ENCODE measurements at regions not wholly inside any gene's neighbourhood (a gene's known extent, or its start where the extent isn't known, plus 50 kb on each side); places are given as distances from the start of the nearest gene placed in this dataset.
A peak's percentile ranks its signal among the peaks of the same experiment; 100 is the strongest.
"Not testable (repeated sequence)": the region's sequence is repeated elsewhere in the genome, so short reads cannot be mapped to it uniquely, and the experiment has no call there.

DNA sequence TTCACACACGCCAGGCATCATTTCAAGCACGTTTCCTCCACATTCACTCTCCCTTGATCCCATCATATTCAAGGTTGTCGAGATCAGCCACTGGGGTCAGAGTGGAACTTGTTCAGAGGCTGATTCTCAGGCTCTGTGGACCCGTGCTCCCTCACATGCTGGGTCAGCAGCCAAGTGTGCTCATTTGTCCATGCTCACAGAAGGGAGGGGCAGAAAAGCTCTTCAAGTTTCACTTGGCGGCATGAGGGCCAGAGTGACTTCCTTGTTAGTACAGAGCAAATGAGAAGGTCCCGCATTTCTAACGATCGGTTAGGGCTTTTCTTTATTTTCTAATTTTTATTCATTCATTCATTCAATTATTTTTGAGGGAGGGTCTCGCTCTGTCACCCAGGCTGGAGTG is 82.2 kb downstream of the EBLN1 start:
- Histone ChIP-seq H3K79me2 (ENCODE audit: insufficient read depth, low read length) (no peaks in the 10 kb centered on the region), H3K4me2 (ENCODE audit: low read length) (no peak overlapping the region), H3K9ac (ENCODE audit: low read length) (no peak overlapping the region), H3F3A (ENCODE audit: insufficient read depth, low read length) (no peaks in the 10 kb centered on the region), H2AFZ (ENCODE audit: low read length) (no peak overlapping the region), H3K4me1 (ENCODE audit: insufficient read depth, low read length, severe bottlenecking) (peaks cover 19% of the 10 kb centered on the region), H3K4me3 (ENCODE audit: low read depth, low read length, poor library complexity, severe bottlenecking) (no peak overlapping the region), H3K9me3 (ENCODE audit: low read length) (no peaks in the 10 kb centered on the region), H3K27ac (ENCODE audit: low read depth, low read length, poor library complexity, severe bottlenecking) (no peak overlapping the region), H3K9me2 (ENCODE audit: low read depth, low read length) (no peaks in the 10 kb centered on the region), H4K20me1 (ENCODE audit: insufficient read depth, low read length) (no peaks in the 10 kb centered on the region), H3K27me3 (ENCODE audit: insufficient read depth, low read length) (no peaks in the 10 kb centered on the region), H3K36me3 (ENCODE audit: insufficient read depth, low read length) (no peaks in the 10 kb centered on the region)
- TF ChIP-seq EZH2 (IDR thresholded peaks at IDR 0.05; ENCODE audit: borderline replicate concordance, low read length) = no peak
- TF ChIP-seq, protein P1, sequence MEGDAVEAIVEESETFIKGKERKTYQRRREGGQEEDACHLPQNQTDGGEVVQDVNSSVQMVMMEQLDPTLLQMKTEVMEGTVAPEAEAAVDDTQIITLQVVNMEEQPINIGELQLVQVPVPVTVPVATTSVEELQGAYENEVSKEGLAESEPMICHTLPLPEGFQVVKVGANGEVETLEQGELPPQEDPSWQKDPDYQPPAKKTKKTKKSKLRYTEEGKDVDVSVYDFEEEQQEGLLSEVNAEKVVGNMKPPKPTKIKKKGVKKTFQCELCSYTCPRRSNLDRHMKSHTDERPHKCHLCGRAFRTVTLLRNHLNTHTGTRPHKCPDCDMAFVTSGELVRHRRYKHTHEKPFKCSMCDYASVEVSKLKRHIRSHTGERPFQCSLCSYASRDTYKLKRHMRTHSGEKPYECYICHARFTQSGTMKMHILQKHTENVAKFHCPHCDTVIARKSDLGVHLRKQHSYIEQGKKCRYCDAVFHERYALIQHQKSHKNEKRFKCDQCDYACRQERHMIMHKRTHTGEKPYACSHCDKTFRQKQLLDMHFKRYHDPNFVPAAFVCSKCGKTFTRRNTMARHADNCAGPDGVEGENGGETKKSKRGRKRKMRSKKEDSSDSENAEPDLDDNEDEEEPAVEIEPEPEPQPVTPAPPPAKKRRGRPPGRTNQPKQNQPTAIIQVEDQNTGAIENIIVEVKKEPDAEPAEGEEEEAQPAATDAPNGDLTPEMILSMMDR (IDR thresholded peaks at IDR 0.05; ENCODE audit: low read length) = no peak

DNA sequence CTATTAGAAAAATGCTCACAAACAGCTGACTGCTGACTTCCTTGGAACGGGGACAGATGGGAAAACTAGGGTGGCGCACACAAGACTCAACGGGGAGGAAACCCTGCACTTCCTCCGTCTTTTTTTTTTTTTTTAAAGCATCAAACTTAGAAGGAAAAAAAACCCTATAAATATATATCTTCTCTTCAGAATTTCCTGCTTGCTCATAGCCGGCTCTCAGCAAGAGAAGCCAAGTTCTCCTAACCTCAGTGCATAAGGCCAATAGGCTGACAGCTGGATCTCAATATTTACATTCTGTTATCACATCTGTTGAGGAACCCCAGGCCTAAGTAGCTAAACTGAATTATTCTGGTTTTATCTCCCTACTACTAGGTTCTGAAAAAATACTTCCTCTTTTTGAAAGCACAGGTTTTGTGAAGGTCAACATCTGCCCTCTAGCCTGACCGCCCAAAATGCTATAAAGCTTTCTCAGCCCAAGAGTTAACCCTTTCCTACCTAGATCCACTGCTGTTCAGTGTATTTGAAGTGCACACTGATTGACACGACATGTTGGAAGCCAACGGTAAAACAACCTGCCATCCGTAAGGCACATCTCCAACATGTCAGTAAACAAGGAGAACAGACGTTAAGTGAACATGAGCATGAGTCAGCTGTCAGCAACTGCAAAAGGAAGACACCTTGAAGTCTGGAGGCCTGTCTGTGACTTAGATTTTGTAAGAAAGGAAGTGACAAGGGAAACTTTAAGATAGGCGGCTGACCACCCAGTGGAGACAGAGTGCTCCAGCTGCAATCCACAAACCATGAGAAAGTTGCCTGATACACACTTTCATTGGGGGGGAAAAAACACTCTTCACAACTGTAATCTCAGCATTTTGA is 83.8 kb downstream of the EBLN1 start:
- H4K20me1 ChIP-seq (ENCODE audit: insufficient read depth, low read length) = no peaks in the 10 kb centered on the region
- TF ChIP-seq, protein P1 (IDR thresholded peaks at IDR 0.05; ENCODE audit: low read length) = no peak
- no peak for TF ChIP-seq EZH2 (IDR thresholded peaks at IDR 0.05; ENCODE audit: borderline replicate concordance, low read length)
- H3K27ac ChIP-seq (ENCODE audit: low read depth, low read length, poor library complexity, severe bottlenecking) = peak overlapping the region; percentile 81
- H3K4me1 ChIP-seq (ENCODE audit: insufficient read depth, low read length, severe bottlenecking) = peaks cover 19% of the 10 kb centered on the region
- no peak overlapping the region for H3K4me3 ChIP-seq (ENCODE audit: low read depth, low read length, poor library complexity, severe bottlenecking)
- no peaks in the 10 kb centered on the region for H3F3A ChIP-seq (ENCODE audit: insufficient read depth, low read length)
- H3K79me2 ChIP-seq (ENCODE audit: insufficient read depth, low read length) = no peaks in the 10 kb centered on the region
- H3K27me3 ChIP-seq (ENCODE audit: insufficient read depth, low read length) = no peaks in the 10 kb centered on the region
- H3K9me2 ChIP-seq (ENCODE audit: low read depth, low read length) = no peaks in the 10 kb centered on the region
- no peaks in the 10 kb centered on the region for H3K9me3 ChIP-seq (ENCODE audit: low read length)
- H3K4me2 ChIP-seq (ENCODE audit: low read length) = no peak overlapping the region; the same call in 1 of the 2 replicates
- no peak overlapping the region for H3K9ac ChIP-seq (ENCODE audit: low read length)
- no peaks in the 10 kb centered on the region for H3K36me3 ChIP-seq (ENCODE audit: insufficient read depth, low read length)
- no peak overlapping the region for H2AFZ ChIP-seq (ENCODE audit: low read length)

DNA sequence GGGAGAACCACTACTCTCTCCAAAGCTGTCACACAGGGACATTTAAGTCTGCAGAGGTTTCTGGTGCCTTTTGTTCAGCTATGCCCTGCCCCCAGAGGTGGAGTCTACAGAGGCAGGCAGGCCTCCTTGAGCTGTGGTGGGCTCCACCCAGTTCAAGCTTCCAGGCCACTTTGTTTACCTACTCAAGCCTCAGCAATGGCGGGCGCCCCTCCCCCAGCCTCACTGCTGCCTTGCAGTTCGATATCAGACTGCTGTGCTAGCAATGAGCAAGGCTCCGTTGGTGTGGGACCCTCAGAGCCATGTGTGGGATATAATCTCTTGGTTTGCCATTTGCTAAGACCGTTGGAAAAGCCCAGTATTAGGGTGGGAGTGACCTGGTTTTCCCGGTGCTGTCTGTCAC is 87.0 kb downstream of the EBLN1 start:
- not testable (repeated sequence) for H3K79me2 ChIP-seq (ENCODE audit: insufficient read depth, low read length); H3K9me2 ChIP-seq (ENCODE audit: low read depth, low read length); H3K4me2 ChIP-seq (ENCODE audit: low read length); H3F3A ChIP-seq (ENCODE audit: insufficient read depth, low read length); H3K27ac ChIP-seq (ENCODE audit: low read depth, low read length, poor library complexity, severe bottlenecking); H3K27me3 ChIP-seq (ENCODE audit: insufficient read depth, low read length); H3K4me3 ChIP-seq (ENCODE audit: low read depth, low read length, poor library complexity, severe bottlenecking); H3K9ac ChIP-seq (ENCODE audit: low read length); H4K20me1 ChIP-seq (ENCODE audit: insufficient read depth, low read length); H3K36me3 ChIP-seq (ENCODE audit: insufficient read depth, low read length); H3K9me3 ChIP-seq (ENCODE audit: low read length); H2AFZ ChIP-seq (ENCODE audit: low read length)
- peaks cover 19% of the 10 kb centered on the region for H3K4me1 ChIP-seq (ENCODE audit: insufficient read depth, low read length, severe bottlenecking)

DNA sequence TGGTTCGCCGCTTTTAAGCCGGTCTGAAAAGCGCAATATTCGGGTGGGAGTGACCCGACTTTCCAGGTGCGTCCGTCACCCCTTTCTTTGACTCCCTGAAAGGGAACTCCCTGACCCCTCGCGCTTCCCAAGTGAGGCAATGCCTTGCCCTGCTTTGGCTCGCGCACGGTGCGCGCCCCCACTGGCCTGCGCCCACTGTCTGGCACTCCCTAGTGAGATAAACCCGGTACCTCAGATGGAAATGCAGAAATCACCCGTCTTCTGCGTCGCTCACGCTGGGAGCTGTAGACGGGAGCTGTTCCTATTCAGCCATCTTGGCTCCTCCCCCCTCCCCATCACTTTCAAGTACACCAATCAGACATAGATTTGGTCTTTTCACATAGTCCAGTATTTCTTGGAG is 88.2 kb downstream of the EBLN1 start:
- not testable (repeated sequence) for H4K20me1 ChIP-seq (ENCODE audit: insufficient read depth, low read length); H3K9me2 ChIP-seq (ENCODE audit: low read depth, low read length); H3K9ac ChIP-seq (ENCODE audit: low read length); H3K36me3 ChIP-seq (ENCODE audit: insufficient read depth, low read length); H3K9me3 ChIP-seq (ENCODE audit: low read length); H3K79me2 ChIP-seq (ENCODE audit: insufficient read depth, low read length); H2AFZ ChIP-seq (ENCODE audit: low read length); H3F3A ChIP-seq (ENCODE audit: insufficient read depth, low read length); H3K27ac ChIP-seq (ENCODE audit: low read depth, low read length, poor library complexity, severe bottlenecking); H3K4me3 ChIP-seq (ENCODE audit: low read depth, low read length, poor library complexity, severe bottlenecking); H3K4me2 ChIP-seq (ENCODE audit: low read length); H3K27me3 ChIP-seq (ENCODE audit: insufficient read depth, low read length)
- peaks cover 19% of the 10 kb centered on the region for H3K4me1 ChIP-seq (ENCODE audit: insufficient read depth, low read length, severe bottlenecking)

DNA sequence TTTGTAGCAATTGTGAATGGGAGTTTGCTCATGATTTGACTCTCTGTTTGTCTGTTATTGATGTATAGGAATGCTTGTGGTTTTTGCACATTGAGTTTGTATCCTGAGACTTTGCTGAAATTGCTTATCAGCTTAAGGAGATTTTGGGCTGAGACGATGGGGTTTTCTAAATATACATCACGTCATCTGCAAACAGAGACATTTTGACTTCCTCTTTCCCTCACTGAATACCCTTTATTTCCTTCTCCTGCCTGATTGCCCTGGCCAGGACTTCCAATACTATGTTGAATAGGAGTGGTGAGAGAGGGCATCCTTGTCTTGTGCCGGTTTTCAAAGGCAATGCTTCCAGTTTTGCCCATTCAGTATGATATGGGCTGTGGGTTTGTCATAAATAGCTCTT is 96.6 kb downstream of the EBLN1 start:
- not testable (repeated sequence) for H4K20me1 ChIP-seq (ENCODE audit: insufficient read depth, low read length); H3F3A ChIP-seq (ENCODE audit: insufficient read depth, low read length); H3K9ac ChIP-seq (ENCODE audit: low read length); H2AFZ ChIP-seq (ENCODE audit: low read length); H3K79me2 ChIP-seq (ENCODE audit: insufficient read depth, low read length); H3K9me2 ChIP-seq (ENCODE audit: low read depth, low read length); H3K4me1 ChIP-seq (ENCODE audit: insufficient read depth, low read length, severe bottlenecking); H3K4me3 ChIP-seq (ENCODE audit: low read depth, low read length, poor library complexity, severe bottlenecking); H3K36me3 ChIP-seq (ENCODE audit: insufficient read depth, low read length); H3K4me2 ChIP-seq (ENCODE audit: low read length); H3K27me3 ChIP-seq (ENCODE audit: insufficient read depth, low read length); H3K9me3 ChIP-seq (ENCODE audit: low read length); H3K27ac ChIP-seq (ENCODE audit: low read depth, low read length, poor library complexity, severe bottlenecking)

DNA sequence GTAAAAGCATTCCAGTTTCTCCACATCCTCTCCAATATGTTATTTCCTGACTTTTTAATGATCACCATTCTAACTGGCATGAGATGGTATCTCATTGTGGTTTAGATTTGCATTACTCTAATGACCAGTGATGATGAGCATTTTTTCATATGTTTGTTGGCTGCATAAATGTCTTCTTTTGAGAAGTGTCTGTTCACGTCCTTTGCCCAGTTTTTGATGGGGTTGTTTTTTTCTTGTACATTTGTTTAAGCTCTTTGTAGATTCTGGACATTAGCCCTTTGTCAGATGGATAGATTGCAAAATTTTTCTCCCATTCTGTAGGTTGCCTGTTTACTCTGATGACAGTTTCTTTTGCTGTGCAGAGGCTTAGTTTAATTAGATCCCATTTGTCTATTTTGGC is 97.7 kb downstream of the EBLN1 start:
- H3K79me2 ChIP-seq (ENCODE audit: insufficient read depth, low read length); H4K20me1 ChIP-seq (ENCODE audit: insufficient read depth, low read length); H2AFZ ChIP-seq (ENCODE audit: low read length); H3K27me3 ChIP-seq (ENCODE audit: insufficient read depth, low read length); H3K4me3 ChIP-seq (ENCODE audit: low read depth, low read length, poor library complexity, severe bottlenecking); H3K9ac ChIP-seq (ENCODE audit: low read length); H3K4me1 ChIP-seq (ENCODE audit: insufficient read depth, low read length, severe bottlenecking); H3K4me2 ChIP-seq (ENCODE audit: low read length); H3F3A ChIP-seq (ENCODE audit: insufficient read depth, low read length); H3K9me2 ChIP-seq (ENCODE audit: low read depth, low read length); H3K27ac ChIP-seq (ENCODE audit: low read depth, low read length, poor library complexity, severe bottlenecking); H3K9me3 ChIP-seq (ENCODE audit: low read length); H3K36me3 ChIP-seq (ENCODE audit: insufficient read depth, low read length): not testable (repeated sequence)

Measured in OCI-LY1 (cell line).